NB4 (cell line): ENCODE measurements at regions not wholly inside any gene's neighbourhood (a gene's known extent, or its start where the extent isn't known, plus 50 kb on each side); places are given as distances from the start of the nearest gene placed in this dataset.

ENCODE experiments used
- DNase-seq: peaks from one replicate; pipeline ENCODE4 v3.0.0; 2010; ENCODE audit warnings: low read depth
- H3K4me3 ChIP-seq: one replicate; pipeline ENCODE4 v1.5.1; 2011; ENCODE audit warnings: mild to moderate bottlenecking, low read depth, low read length, moderate library complexity
- MYC ChIP-seq: IDR thresholded peaks from 2 replicates; pipeline ENCODE4 v1.6.1; 2011; ENCODE audit warnings: low read depth, low read length
- POLR2A ChIP-seq: IDR thresholded peaks from 2 replicates; pipeline ENCODE4 v1.6.1; 2011; ENCODE audit warnings: mild to moderate bottlenecking; ENCODE audit not compliant: insufficient read length; ENCODE audit errors: extremely low read depth
- TF ChIP-seq, protein P1 (sequence below): IDR thresholded peaks from one replicate; pipeline ENCODE4 v1.5.1; 2012; ENCODE audit warnings: low read depth, low read length
- TF ChIP-seq, protein P2 (sequence below): IDR thresholded peaks from 2 replicates; pipeline ENCODE4 v1.6.1; 2011; ENCODE audit warnings: low read depth, low read length

- DNase-seq = no peak
- no peak overlapping the region for H3K4me3 ChIP-seq
- TF ChIP-seq, protein P1, sequence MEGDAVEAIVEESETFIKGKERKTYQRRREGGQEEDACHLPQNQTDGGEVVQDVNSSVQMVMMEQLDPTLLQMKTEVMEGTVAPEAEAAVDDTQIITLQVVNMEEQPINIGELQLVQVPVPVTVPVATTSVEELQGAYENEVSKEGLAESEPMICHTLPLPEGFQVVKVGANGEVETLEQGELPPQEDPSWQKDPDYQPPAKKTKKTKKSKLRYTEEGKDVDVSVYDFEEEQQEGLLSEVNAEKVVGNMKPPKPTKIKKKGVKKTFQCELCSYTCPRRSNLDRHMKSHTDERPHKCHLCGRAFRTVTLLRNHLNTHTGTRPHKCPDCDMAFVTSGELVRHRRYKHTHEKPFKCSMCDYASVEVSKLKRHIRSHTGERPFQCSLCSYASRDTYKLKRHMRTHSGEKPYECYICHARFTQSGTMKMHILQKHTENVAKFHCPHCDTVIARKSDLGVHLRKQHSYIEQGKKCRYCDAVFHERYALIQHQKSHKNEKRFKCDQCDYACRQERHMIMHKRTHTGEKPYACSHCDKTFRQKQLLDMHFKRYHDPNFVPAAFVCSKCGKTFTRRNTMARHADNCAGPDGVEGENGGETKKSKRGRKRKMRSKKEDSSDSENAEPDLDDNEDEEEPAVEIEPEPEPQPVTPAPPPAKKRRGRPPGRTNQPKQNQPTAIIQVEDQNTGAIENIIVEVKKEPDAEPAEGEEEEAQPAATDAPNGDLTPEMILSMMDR = no peak
- TF ChIP-seq, protein P2, sequence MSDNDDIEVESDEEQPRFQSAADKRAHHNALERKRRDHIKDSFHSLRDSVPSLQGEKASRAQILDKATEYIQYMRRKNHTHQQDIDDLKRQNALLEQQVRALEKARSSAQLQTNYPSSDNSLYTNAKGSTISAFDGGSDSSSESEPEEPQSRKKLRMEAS = no peak
- TF ChIP-seq POLR2A = no peak
- TF ChIP-seq MYC = no peak
Observed at GRCh38 chr1:239189998-239190512, 196.3 kb upstream of the CHRM3 start.

DNA sequence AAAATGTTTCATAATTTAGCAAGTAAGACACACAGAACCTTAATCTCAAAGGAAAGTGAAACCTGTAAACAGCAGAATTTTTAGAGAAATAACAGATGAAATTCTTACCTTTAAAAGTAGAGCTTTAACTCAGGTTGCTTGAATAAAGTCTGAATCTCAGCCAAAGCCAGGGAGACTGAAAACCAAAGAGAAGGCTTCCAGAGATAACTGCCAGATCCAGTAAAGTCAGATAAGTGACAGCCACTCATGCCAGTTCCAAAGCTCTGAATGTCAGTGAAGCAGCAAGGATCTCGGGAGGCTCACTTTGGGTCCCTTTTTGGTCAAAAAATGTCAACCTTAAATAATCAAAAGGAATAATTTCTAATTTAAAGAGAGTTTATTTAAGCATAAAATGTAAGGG, 199.9 kb upstream of the CHRM3 start:
- TF ChIP-seq, protein P1 = no peak
- TF ChIP-seq, protein P2 = no peak
- TF ChIP-seq MYC (no peak), POLR2A (no peak)
- DNase-seq = no peak
- no peak overlapping the region for H3K4me3 ChIP-seq

- DNase-seq = no peak
- TF ChIP-seq POLR2A (no peak), MYC (no peak)
- TF ChIP-seq, protein P2 = no peak
- TF ChIP-seq, protein P1 = no peak
- no peak overlapping the region for H3K4me3 ChIP-seq
Observed at GRCh38 chr1:239185245-239185619, 201.1 kb upstream of the CHRM3 start.

DNA sequence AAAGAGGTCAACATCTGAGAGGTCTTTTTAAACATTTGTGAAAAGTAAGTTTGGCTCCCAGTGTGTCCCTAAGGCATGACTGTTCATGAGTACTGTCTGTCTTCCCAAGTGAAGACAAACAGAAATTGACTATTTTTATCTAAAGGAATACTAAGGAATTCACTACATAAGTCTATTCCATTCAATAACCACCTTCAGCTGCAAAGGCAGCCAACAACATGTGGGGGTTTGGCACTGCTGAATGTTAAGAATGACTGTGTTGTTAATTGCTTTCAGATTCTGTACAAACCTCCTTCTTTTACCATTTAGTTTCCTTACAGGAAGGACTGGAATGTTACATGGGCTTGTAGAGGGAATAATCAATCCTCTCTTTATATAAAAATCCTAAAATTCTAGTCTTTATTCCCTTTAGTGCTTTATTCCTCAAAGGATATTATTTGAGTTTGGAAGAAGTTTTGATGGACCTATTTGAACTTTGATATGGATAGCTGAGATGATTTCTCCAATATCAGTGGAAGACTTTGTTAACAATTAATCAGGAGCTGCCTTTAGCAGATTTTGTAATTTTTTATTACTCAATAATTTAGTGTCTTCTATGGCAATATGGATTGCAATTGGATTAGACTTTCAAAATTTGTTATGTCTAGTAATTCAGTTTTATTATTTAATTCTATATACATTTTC, 201.7 kb upstream of the CHRM3 start:
- TF ChIP-seq MYC = no peak
- TF ChIP-seq, protein P1 = no peak
- TF ChIP-seq, protein P2 = no peak
- TF ChIP-seq POLR2A = no peak
- H3K4me3 ChIP-seq = no peak overlapping the region
- no peak for DNase-seq

DNA sequence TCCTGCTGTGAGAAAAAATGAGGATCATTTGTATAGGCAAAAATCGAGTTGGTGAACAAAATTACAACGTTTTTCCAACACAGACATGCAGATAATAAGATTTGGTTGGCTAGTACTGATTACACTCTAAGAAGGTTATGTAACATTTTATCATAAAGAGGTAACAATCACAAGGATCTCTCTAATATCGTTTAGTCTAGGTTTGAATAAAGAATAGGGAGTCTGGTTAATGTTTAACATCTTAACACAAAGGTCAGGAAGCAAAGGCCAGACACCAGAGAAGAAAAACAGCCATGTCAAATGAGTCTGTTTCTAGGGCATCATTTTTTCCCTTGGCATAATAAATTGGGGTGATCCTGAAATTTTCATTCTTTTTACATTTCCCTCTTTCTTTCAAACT, 207.4 kb upstream of the CHRM3 start:
- DNase-seq = no peak
- TF ChIP-seq, protein P1 = no peak
- TF ChIP-seq, protein P2 = no peak
- no peak for TF ChIP-seq MYC
- TF ChIP-seq POLR2A = no peak
- no peak overlapping the region for H3K4me3 ChIP-seq
